Left lung (tissue), 4 donors: ENCODE measurements at regions not wholly inside any gene's neighbourhood (a gene's known extent, or its start where the extent isn't known, plus 50 kb on each side); places are given as distances from the start of the nearest gene placed in this dataset.
"Not testable (repeated sequence)": the region's sequence is repeated elsewhere in the genome, so short reads cannot be mapped to it uniquely, and the experiment has no call there.

Experiments
- ATAC-seq: fragments of 200-7000 bp; cut with Tn5 transposase; one replicate; pipeline ENCODE4 v1.9.1; 2020; ENCODE audit warnings: moderate library complexity
- DNase-seq, 4 donors: peaks; one replicate each; pipeline ENCODE4 v3.0.0-alpha.2; 2013 to 2020
- H3K27ac ChIP-seq, 2 donors: fragments of 200-600 bp; sonication (generic) in 1 of 2; one replicate each; pipeline versions ENCODE4 v1.5.0 to v1.8.0; 2020 to 2021
- H3K27me3 ChIP-seq, 2 donors: fragments of 200-600 bp; sonication (generic) in 1 of 2; one replicate each; pipeline versions ENCODE4 v1.5.0 to v1.8.0; 2020 to 2021
- H3K36me3 ChIP-seq, 2 donors: fragments of 200-600 bp; sonication (generic) in 1 of 2; one replicate each; pipeline versions ENCODE4 v1.5.0 to v1.8.0; 2020 to 2021
- H3K4me1 ChIP-seq, 2 donors: fragments of 200-600 bp; one replicate each; pipeline ENCODE4 v1.8.0; 2021
- H3K4me3 ChIP-seq, 2 donors: fragments of 200-600 bp; sonication (generic) in 1 of 2; one replicate each; pipeline versions ENCODE4 v1.5.0 to v1.8.0; 2020 to 2021; ENCODE audit warnings: mild to moderate bottlenecking in 1 of 2
- H3K9me3 ChIP-seq, 2 donors: fragments of 200-600 bp; sonication (generic) in 1 of 2; one replicate each; pipeline versions ENCODE4 v1.5.0 to v1.8.0; 2020 to 2021
- intact Hi-C, 2 donors: fragments of 100-400 bp; cut with DNase I; formaldehyde crosslinking; loops; one replicate each; pipeline versions ENCODE4 v1.11.2 to v1.14.2; 2022
- TF ChIP-seq, protein P1 (sequence below), 2 donors: fragments of 200-600 bp; sonication (generic) in 1 of 2; IDR thresholded peaks; one replicate each; pipeline versions ENCODE4 v1.5.0 to v1.8.0; 2021; ENCODE audit warnings: antibody characterized with exemption in 2 of 2
- donor health status: DM: no; HTN: yes; CAD: no.
- donor health status: DM: no; HTN: no; CAD: no.

DNA sequence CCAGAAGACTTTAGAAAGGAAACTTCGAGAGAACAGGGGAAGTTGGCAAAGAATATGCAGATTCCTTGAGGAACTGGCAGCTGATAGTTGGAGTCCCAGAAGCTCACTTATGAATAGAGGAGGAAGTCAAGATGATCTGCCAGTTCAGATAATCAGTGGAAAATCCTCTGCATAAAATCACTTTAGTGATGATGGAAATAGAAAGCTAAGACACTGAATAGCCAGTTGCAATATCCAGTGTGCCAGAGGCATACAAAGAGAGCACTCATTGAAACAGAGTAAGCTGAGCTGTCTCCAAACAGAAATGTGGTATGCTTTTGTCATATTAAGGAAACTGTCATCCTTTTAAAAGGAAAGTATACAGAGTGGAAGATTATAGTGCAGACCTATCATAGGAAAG is 1207.6 kb downstream of the OTOL1 start:
- no peak for DNase-seq
- H3K27ac ChIP-seq, result no peak overlapping the region
- intact Hi-C loops, result no loop called here
- H3K4me3 ChIP-seq, result no peak overlapping the region
- ATAC-seq, result no peak
- no peaks in the 10 kb centered on the region for H3K4me1 ChIP-seq
- H3K36me3 ChIP-seq, result no peaks in the 10 kb centered on the region
- H3K27me3 ChIP-seq, result no peaks in the 10 kb centered on the region
- TF ChIP-seq, protein P1, sequence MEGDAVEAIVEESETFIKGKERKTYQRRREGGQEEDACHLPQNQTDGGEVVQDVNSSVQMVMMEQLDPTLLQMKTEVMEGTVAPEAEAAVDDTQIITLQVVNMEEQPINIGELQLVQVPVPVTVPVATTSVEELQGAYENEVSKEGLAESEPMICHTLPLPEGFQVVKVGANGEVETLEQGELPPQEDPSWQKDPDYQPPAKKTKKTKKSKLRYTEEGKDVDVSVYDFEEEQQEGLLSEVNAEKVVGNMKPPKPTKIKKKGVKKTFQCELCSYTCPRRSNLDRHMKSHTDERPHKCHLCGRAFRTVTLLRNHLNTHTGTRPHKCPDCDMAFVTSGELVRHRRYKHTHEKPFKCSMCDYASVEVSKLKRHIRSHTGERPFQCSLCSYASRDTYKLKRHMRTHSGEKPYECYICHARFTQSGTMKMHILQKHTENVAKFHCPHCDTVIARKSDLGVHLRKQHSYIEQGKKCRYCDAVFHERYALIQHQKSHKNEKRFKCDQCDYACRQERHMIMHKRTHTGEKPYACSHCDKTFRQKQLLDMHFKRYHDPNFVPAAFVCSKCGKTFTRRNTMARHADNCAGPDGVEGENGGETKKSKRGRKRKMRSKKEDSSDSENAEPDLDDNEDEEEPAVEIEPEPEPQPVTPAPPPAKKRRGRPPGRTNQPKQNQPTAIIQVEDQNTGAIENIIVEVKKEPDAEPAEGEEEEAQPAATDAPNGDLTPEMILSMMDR (IDR thresholded peaks at IDR 0.05), result no peak
- H3K9me3 ChIP-seq, result peaks cover 0 to 6% of the 10 kb centered on the region in 2 donors

DNA sequence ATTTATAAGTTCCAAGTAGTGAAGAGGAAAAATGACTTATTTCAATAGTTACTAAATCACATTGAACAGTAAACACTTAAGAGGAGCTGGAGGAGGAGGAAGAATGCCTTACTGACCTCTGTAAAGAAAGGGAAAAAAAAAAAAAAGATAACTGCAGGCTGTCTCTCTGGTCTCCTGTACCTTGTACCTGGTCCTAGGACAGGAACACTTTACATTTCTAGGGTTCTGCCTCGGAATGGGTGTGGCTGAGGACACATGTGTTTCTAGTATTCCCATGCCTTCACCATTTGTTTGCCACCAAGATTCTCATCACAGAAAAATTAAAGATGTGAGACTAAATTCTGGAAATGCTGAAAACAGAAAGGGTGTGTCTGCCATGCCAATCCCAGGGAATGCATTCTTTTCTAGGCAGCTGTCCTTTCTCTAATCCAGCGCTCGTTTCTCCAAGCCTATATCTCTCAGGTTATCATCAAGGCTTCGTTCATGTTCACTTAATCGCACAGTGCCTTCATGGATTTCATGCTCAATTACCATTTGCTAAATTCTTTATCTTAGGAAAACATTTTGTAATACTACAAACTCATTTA is 1208.3 kb downstream of the OTOL1 start:
- H3K27ac ChIP-seq, result no peak overlapping the region
- intact Hi-C loops, result no loop called here
- no peak for DNase-seq
- no peaks in the 10 kb centered on the region for H3K27me3 ChIP-seq
- H3K9me3 ChIP-seq, result peaks cover 0 to 6% of the 10 kb centered on the region in 2 donors
- TF ChIP-seq, protein P1 (IDR thresholded peaks at IDR 0.05), result no peak
- H3K4me1 ChIP-seq, result no peaks in the 10 kb centered on the region
- H3K36me3 ChIP-seq, result no peaks in the 10 kb centered on the region
- no peak overlapping the region for H3K4me3 ChIP-seq
- ATAC-seq, result peak; percentile 47

DNA sequence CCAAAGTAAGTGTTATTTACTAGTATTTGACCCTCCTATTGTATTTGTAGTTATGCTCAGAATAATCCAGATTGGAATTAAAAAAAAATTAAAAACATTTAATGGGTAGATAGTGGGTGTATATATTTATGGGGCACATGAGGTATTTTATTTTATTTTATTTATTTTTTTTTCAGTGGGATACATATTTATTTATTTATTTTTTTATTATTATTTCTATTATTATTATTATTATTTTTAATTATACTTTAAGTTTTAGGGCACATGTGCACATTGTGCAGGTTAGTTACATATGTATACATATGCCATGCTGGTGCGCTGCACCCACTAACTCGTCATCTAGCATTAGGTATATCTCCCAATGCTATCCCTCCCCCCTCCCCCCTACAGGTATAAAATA is 1211.8 kb downstream of the OTOL1 start:
- H3K36me3 ChIP-seq, H3K27me3 ChIP-seq, intact Hi-C loops, H3K9me3 ChIP-seq, H3K4me3 ChIP-seq, H3K4me1 ChIP-seq, DNase-seq, ATAC-seq, H3K27ac ChIP-seq: not testable (repeated sequence)

DNA sequence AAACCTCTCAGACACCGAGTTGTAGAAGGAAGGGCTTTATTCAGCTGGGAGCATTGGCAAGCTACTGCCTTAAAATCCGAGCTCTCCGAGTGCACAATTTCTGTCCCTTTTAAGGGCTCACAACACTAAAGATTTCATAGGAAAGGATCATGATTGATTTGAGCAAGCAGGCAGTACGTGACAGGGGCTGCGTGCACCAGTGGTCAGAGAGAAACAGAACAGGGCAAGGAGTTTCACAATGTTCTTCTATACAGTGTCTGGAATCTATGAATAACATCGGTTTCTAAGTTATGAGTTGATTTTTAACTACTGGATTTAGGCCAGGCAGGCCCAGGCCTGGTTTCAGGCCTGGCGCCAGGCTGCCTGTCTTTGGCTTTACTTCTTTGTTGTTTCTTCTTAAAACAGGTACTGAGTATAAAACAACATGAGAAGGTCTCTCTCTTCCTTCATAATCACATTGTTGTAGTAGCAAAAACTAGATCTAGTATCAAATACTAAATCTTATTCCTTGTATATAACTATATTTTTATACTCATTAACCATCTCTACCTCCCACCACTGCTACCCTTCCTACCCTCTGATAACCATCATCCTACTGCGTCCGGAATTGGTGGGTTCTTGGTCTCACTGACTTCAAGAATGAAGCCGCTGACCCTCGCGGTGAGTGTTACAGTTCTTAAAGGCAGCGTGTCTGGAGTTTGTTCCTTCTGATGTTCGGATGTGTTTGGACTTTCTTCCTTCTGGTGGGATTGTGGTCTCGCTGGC is 1212.5 kb downstream of the OTOL1 start:
- H3K36me3 ChIP-seq, ATAC-seq, H3K27me3 ChIP-seq, H3K4me1 ChIP-seq, H3K27ac ChIP-seq, H3K9me3 ChIP-seq, H3K4me3 ChIP-seq, DNase-seq, intact Hi-C loops: not testable (repeated sequence)

DNA sequence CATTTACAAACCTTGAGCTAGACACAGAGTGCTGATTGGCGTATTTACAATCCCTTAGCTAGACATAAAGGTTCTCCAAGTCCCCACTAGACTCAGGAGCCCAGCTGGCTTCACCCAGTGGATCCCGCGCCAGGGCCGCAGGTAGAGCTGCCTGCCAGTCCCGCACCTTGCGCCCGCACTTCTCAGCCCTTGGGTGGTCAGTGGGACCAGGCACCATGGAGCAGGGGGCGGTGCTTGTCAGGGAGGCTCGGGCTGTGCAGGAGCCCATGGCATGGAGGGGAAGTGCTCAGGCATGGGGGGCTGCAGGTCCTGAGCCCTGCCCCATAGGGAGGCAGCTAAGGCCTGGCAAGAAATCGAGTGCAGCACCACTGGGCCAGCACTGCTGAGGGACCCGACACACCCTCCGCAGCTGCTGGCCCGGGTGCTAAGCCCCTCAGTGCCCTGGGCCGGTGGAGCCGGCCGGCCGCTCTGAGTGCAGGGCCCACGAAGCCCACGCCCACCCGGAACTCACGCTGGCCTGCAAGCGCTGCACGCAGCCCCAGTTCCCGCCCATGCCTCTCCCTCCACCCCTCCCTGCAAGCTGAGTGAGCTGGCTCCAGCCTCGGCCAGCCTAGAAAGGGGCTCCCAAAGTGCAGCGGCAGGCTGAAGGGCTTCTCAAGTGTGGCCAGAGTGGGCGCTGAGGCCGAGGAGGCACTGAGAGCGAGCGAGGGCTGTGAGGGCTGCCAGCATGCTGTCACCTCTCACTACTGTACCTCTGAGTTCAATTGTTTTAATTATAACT is 1213.9 kb downstream of the OTOL1 start:
- Histone ChIP-seq H3K4me1 (no peaks in the 10 kb centered on the region), H3K27me3 (no peaks in the 10 kb centered on the region), H3K4me3 (no peak overlapping the region), H3K36me3 (no peaks in the 10 kb centered on the region), H3K9me3 (peaks cover 0 to 8% of the 10 kb centered on the region in 2 donors), H3K27ac (no peak overlapping the region)
- TF ChIP-seq, protein P1 (IDR thresholded peaks at IDR 0.05), result no peak
- peak in 1 of 4 donors; percentile 65 for DNase-seq
- intact Hi-C loops, result no loop called here
- ATAC-seq, result no peak

DNA sequence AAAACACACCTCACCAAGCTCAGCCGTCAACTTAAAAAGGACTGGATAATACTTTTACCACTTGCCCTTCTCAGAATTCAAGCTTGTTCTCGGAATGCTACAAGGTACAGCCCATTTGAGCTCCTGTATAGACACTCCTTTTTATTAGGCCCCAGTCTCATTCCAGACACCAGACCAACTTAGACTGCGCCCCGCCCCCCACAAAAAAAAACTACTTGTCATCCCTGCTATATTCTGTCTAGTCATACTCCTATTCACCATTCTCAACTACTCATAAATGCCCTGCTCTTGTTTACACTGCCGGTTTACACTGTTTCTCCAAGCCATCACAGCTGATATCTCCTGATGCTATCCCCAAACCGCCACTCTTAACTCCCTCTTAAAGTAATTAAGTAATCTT is 1220.5 kb downstream of the OTOL1 start:
- intact Hi-C loops, H3K4me3 ChIP-seq, H3K27ac ChIP-seq, DNase-seq, H3K27me3 ChIP-seq, ATAC-seq, H3K36me3 ChIP-seq, H3K9me3 ChIP-seq, H3K4me1 ChIP-seq: not testable (repeated sequence)
